ENCODE measurements at regions not wholly inside any gene's neighbourhood (a gene's known extent, or its start where the extent isn't known, plus 50 kb on each side); places are given as distances from the start of the nearest gene placed in this dataset.

DNA sequence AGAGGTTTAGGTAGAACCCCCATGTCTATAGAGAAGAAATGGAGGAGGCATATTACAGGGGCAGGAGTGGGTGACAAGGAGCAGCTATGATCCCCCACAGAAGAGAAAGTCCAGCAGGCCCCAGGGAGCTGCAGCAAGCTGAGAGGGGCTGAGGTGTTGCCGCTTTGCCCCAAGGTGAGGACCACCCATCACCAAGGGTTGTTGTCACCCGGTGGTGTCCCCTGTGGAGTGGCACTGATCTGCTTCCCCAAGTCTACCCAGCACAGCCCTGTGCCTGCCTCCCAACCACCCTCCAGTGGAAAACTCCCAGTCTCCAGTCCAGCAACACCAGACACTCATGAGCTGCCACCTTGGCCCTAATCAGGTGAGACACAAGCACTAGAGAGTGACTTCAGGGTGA is 149.3 kb upstream of the NOCT start:
- TF ChIP-seq, protein P1, sequence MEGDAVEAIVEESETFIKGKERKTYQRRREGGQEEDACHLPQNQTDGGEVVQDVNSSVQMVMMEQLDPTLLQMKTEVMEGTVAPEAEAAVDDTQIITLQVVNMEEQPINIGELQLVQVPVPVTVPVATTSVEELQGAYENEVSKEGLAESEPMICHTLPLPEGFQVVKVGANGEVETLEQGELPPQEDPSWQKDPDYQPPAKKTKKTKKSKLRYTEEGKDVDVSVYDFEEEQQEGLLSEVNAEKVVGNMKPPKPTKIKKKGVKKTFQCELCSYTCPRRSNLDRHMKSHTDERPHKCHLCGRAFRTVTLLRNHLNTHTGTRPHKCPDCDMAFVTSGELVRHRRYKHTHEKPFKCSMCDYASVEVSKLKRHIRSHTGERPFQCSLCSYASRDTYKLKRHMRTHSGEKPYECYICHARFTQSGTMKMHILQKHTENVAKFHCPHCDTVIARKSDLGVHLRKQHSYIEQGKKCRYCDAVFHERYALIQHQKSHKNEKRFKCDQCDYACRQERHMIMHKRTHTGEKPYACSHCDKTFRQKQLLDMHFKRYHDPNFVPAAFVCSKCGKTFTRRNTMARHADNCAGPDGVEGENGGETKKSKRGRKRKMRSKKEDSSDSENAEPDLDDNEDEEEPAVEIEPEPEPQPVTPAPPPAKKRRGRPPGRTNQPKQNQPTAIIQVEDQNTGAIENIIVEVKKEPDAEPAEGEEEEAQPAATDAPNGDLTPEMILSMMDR (IDR thresholded peaks at IDR 0.05) = no peak
- TF ChIP-seq POLR2A (IDR thresholded peaks at IDR 0.05) (no peak), EP300 (IDR thresholded peaks at IDR 0.05) (no peak)
